ENCODE measurements at regions not wholly inside any gene's neighbourhood (a gene's known extent, or its start where the extent isn't known, plus 50 kb on each side); places are given as distances from the start of the nearest gene placed in this dataset.

- no peak for TF ChIP-seq YY1 (IDR thresholded peaks at IDR 0.05; ENCODE audit: insufficient read depth, insufficient read length)
- no peak for TF ChIP-seq ZNF274 (IDR thresholded peaks at IDR 0.05; ENCODE audit: low read depth, low read length)
Observed at GRCh38 chr20:22833851-22834250, 201.3 kb upstream of the SSTR4 start.
